Ovary (tissue), 3 donors: ENCODE measurements at regions not wholly inside any gene's neighbourhood (a gene's known extent, or its start where the extent isn't known, plus 50 kb on each side); places are given as distances from the start of the nearest gene placed in this dataset.

Experiments
- CTCF ChIP-seq, 3 donors: fragments of 450-650 bp in 2 of 3; fragments of 200-600 bp in 1 of 3; IDR thresholded peaks; one replicate each; pipeline versions ENCODE4 v1.5.1 to v1.8.0; 2016 to 2022; ENCODE audit warnings: antibody characterized with exemption in 3 of 3, mild to moderate bottlenecking in 1 of 3
- EP300 ChIP-seq: sonication (generic); formaldehyde crosslinking; IDR thresholded peaks from one replicate; pipeline ENCODE4 v1.6.1; 2017; ENCODE audit warnings: antibody characterized with exemption
- POLR2A ChIP-seq: fragments of 450-650 bp; IDR thresholded peaks from one replicate; pipeline ENCODE4 v1.6.1; 2017; ENCODE audit warnings: antibody characterized with exemption, mild to moderate bottlenecking, moderate library complexity
- donor health status: DM: no; HTN: no; CAD: no.

DNA sequence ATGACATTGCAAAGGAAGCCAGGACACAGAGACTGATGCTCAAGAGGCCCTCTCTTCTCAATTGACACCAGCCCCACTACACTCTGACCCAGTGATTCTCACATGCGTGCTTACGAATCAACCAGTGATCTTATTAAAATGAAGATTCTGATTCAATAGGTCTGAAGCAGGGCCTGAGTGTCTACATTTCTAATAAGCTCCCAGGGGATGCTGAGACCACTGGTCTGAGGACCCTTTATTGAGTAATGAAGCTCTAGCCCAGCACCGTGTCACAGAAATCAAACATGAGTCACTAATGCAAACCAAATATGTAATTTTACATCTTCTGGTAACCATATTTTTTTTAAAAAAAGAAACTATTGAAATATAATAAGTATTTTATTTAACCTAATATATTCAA lies 689.1 kb upstream of the LMCD1 start:
- no peak for TF ChIP-seq CTCF (IDR thresholded peaks at IDR 0.05)
- no peak for TF ChIP-seq POLR2A
- no peak for TF ChIP-seq EP300
